Smooth muscle cell (in vitro differentiated cells): ENCODE measurements at regions not wholly inside any gene's neighbourhood (a gene's known extent, or its start where the extent isn't known, plus 50 kb on each side); places are given as distances from the start of the nearest gene placed in this dataset.

Experiments used
- DNase-seq: peaks from one replicate; lab custom pipeline; 2025; ENCODE audit not compliant: unreplicated experiment; lab: John Stamatoyannopoulos, UW
- H2AFZ ChIP-seq: fragments of 200-600 bp; sonication (generic); 2 replicates; pipeline ENCODE4 v1.6.0; 2016; ENCODE audit warnings: antibody characterized with exemption, low read depth, mild to moderate bottlenecking
- H3F3A ChIP-seq: fragments of 200-600 bp; sonication (generic); 2 replicates; pipeline ENCODE4 v1.6.0; 2017; ENCODE audit warnings: antibody characterized with exemption, low read depth
- H3K27ac ChIP-seq: fragments of 200-600 bp; sonication (generic); 2 replicates; pipeline ENCODE4 v1.5.1; 2016; ENCODE audit warnings: low read depth, mild to moderate bottlenecking
- H3K27me3 ChIP-seq: fragments of 200-600 bp; sonication (generic); 2 replicates; pipeline ENCODE4 v1.6.1; 2016; ENCODE audit warnings: low read depth, mild to moderate bottlenecking
- H3K36me3 ChIP-seq: fragments of 200-600 bp; sonication (generic); 2 replicates; pipeline ENCODE4 v1.5.1; 2016; ENCODE audit warnings: low read depth
- H3K4me1 ChIP-seq: fragments of 200-600 bp; sonication (generic); 2 replicates; pipeline ENCODE4 v1.5.1; 2016; ENCODE audit warnings: low read depth
- H3K4me2 ChIP-seq: fragments of 200-600 bp; sonication (generic); 2 replicates; pipeline ENCODE4 v1.6.0; 2016; ENCODE audit warnings: mild to moderate bottlenecking
- H3K4me3 ChIP-seq: fragments of 200-600 bp; sonication (generic); 2 replicates; pipeline ENCODE4 v1.5.1; 2016; ENCODE audit warnings: mild to moderate bottlenecking
- H3K79me2 ChIP-seq: fragments of 200-600 bp; sonication (generic); 2 replicates; pipeline ENCODE4 v1.6.0; 2016; ENCODE audit warnings: low read depth, mild to moderate bottlenecking
- H3K9ac ChIP-seq: fragments of 200-600 bp; sonication (generic); 2 replicates; pipeline ENCODE4 v1.6.0; 2016; ENCODE audit warnings: low read depth
- H3K9me3 ChIP-seq: fragments of 200-600 bp; sonication (generic); replicated peaks from 2 replicates; pipeline ENCODE4 v1.5.1; 2016; ENCODE audit warnings: low read depth
- H4K20me1 ChIP-seq: fragments of 200-600 bp; sonication (generic); 2 replicates; pipeline ENCODE4 v1.6.0; 2016; ENCODE audit warnings: low read depth
- WGBS: methylation state at CpG from one replicate; pipeline ENCODE4 v1.1.7; 2016; ENCODE audit warnings: low lambda C conversion rate; 5-methylcytosine and 5-hydroxymethylcytosine counted together
- TF ChIP-seq, protein P1 (sequence below): fragments of 200-600 bp; sonication (generic); IDR thresholded peaks from 2 replicates; pipeline ENCODE4 v1.5.1; 2017; ENCODE audit warnings: borderline replicate concordance, mild to moderate bottlenecking, antibody characterized with exemption; ENCODE audit not compliant: insufficient read depth, poor library complexity, severe bottlenecking

DNA sequence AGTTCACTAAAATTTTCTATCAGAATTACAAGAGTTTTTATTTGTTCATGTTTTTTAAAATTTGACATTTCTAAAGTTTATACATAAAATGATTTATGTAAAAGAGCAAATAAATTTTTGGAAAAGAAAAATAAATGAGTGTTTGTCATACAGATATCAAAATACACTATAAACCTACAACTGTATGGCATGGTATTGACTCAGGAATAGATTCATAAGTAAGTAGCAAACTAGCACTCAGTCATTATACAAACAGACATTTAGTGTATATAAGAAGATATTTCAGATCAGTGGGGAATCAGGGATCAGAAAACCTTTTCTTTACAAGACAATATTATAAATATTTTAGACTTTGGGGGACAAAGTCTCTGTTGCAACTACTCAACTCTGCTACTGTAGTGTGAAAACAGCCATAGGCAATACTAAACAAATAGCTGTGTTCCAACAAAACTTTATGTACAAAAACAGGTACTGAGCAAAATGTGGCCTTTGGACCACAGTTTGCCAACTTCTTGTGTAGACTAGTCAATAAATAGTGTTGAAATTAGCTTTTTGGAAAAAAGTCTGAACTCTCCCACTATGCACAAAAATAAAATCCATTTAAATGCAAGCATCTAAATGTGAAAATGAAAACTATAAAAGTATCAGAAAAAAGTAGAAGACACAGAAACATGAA lies 508.8 kb upstream of the CAMK1G start:
- Histone ChIP-seq H3K27ac (no peak overlapping the region), H3K9me3 (no peaks in the 10 kb centered on the region), H3K4me1 (no peaks in the 10 kb centered on the region), H3K4me2 (no peak overlapping the region), H3K79me2 (no peaks in the 10 kb centered on the region), H2AFZ (no peak overlapping the region), H3F3A (no peaks in the 10 kb centered on the region), H3K4me3 (no peak overlapping the region), H3K27me3 (no peaks in the 10 kb centered on the region), H3K36me3 (no peaks in the 10 kb centered on the region), H4K20me1 (no peaks in the 10 kb centered on the region), H3K9ac (no peak overlapping the region)
- no peak for DNase-seq
- TF ChIP-seq, protein P1, sequence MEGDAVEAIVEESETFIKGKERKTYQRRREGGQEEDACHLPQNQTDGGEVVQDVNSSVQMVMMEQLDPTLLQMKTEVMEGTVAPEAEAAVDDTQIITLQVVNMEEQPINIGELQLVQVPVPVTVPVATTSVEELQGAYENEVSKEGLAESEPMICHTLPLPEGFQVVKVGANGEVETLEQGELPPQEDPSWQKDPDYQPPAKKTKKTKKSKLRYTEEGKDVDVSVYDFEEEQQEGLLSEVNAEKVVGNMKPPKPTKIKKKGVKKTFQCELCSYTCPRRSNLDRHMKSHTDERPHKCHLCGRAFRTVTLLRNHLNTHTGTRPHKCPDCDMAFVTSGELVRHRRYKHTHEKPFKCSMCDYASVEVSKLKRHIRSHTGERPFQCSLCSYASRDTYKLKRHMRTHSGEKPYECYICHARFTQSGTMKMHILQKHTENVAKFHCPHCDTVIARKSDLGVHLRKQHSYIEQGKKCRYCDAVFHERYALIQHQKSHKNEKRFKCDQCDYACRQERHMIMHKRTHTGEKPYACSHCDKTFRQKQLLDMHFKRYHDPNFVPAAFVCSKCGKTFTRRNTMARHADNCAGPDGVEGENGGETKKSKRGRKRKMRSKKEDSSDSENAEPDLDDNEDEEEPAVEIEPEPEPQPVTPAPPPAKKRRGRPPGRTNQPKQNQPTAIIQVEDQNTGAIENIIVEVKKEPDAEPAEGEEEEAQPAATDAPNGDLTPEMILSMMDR: no peak

DNA sequence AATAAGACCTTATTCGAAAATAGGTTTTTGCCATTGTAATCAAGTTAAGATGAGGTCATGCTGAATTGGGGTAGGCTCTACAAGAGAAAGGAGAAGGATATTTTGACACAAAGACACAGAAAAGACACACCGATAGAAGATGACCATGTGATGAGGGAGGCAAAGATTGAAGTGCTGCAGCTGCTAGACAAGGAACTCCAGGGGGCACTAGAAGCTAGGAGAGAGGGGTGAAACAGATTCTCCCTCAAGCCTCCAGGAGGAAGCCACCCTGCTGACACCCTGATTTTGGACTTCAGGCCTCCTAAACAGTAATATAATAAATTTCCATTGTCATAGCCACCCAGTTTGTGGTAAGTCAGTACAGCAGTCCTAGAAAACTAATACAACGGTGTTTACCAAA lies 506.8 kb upstream of the CAMK1G start:
- no peaks in the 10 kb centered on the region for H3K27me3 ChIP-seq
- H3K79me2 ChIP-seq: no peaks in the 10 kb centered on the region
- no peaks in the 10 kb centered on the region for H3K9me3 ChIP-seq
- H2AFZ ChIP-seq: no peak overlapping the region
- no peak overlapping the region for H3K9ac ChIP-seq
- H4K20me1 ChIP-seq: no peaks in the 10 kb centered on the region
- H3K4me2 ChIP-seq: no peak overlapping the region
- no peaks in the 10 kb centered on the region for H3K36me3 ChIP-seq
- no peak for DNase-seq
- TF ChIP-seq, protein P1: no peak
- H3F3A ChIP-seq: no peaks in the 10 kb centered on the region
- no peaks in the 10 kb centered on the region for H3K4me1 ChIP-seq
- H3K27ac ChIP-seq: no peak overlapping the region
- H3K4me3 ChIP-seq: no peak overlapping the region
- WGBS: 93% methylated on average over 3 of the region's 3 CpGs

DNA sequence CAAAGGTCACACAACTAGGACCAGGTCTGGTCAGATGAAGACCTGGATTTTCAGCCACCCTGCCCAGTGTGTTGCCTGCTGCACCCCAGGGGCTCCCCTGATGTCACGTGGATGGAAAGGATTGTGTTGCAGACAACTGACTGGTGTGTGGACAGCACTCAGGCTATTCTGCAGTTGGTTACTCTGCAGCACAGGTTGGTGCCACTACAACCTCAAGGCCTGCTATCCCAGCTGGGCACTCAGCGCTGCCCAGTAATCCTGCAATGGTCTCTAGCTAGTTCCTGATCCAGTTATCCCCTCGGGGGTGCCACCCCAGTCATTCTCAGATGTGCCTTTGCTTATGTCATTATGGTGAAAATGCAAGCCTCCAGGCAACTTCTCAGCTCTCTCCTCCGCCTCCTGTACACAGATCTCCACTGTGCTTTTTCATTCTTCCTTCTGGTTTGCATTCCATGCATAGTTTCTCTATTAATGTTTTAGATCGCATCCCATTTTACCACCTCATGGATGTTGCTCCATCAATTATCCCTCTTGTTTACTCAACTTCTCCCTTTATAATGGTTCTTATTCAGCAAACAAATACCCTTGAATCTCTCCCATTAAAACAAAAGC lies 503.2 kb upstream of the CAMK1G start:
- no peak overlapping the region for H3K9ac ChIP-seq
- WGBS: 59% methylated on average over 5 of the region's 5 CpGs

More for the DNA sequence above, 503.2 kb upstream of the CAMK1G start:
- no peak for DNase-seq
- Histone ChIP-seq H3K9me3 (no peaks in the 10 kb centered on the region), H4K20me1 (no peaks in the 10 kb centered on the region), H3K27ac (no peak overlapping the region), H3K36me3 (no peaks in the 10 kb centered on the region), H2AFZ (no peak overlapping the region), H3K4me2 (no peak overlapping the region), H3F3A (no peaks in the 10 kb centered on the region), H3K79me2 (no peaks in the 10 kb centered on the region), H3K4me1 (no peaks in the 10 kb centered on the region), H3K27me3 (no peaks in the 10 kb centered on the region), H3K4me3 (no peak overlapping the region)
- TF ChIP-seq, protein P1: no peak
